ENCODE measurements at regions not wholly inside any gene's neighbourhood (a gene's known extent, or its start where the extent isn't known, plus 50 kb on each side); places are given as distances from the start of the nearest gene placed in this dataset.

DNA sequence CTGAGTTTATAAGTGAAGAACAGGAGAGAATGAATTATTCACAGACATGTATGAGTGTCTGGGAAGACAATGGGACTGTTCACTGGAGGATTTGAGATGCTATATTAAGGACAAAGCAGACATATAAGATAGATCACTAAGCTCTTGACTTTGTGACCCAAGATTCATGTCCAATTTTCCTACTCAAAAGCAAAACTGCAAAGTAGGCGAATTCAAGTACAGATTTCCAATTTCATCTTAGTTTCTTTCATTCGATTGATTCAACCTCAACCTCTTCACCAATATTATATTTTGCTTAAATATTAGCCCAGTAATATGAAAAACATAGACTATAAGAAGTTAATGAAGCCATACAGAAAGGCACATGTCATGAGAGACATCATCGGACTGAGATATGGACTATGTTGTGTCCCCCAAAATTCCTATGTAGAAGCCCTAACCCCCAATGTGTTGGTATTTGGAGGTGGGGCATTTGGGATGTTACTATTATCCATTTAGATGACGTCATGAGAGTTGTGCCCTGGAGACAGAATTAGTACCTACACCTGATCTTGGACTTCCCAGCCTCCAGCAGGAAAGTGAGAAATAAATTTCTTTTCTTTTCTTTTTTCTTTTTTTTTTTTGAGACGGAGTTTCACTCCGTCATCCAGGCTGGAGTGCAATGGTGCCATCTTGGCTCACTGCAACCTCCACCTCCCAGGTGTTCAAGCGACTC is 353.7 kb upstream of the AKR1E2 start:
- no peak for ATAC-seq
- intact Hi-C loops (cut with micrococcal nuclease), result no loop called here
- no peak for DNase-seq
- Mint-ChIP-seq H3K4me1 (no peaks in the 10 kb centered on the region), H3K27me3 (ENCODE audit: low read depth in 2 of 2) (peaks cover 9 to 16% of the 10 kb centered on the region in 2 donors), H3K9me3 (no peaks in the 10 kb centered on the region), H3K27ac (no peak overlapping the region), H3K36me3 (no peaks in the 10 kb centered on the region), H3K4me3 (no peak overlapping the region)
- Histone ChIP-seq H3K27me3 (ENCODE audit: control insufficient read depth, insufficient read depth, low read length) (peaks cover 4% of the 10 kb centered on the region), H3K27ac (ENCODE audit: low read length) (no peak overlapping the region), H3K4me1 (ENCODE audit: control insufficient read depth, insufficient read depth, low read length) (no peaks in the 10 kb centered on the region), H3K9me3 (ENCODE audit: control insufficient read depth, insufficient read depth, low read length) (no peaks in the 10 kb centered on the region), H3K36me3 (ENCODE audit: control insufficient read depth, insufficient read depth, low read length) (no peaks in the 10 kb centered on the region), H3K4me3 (ENCODE audit: low read length) (no peak overlapping the region)
- no peak for TF ChIP-seq CTCF (IDR thresholded peaks at IDR 0.05)
- WGBS (ENCODE audit: insufficient coverage), result 93% methylated on average over 6 of the region's 7 CpGs

DNA sequence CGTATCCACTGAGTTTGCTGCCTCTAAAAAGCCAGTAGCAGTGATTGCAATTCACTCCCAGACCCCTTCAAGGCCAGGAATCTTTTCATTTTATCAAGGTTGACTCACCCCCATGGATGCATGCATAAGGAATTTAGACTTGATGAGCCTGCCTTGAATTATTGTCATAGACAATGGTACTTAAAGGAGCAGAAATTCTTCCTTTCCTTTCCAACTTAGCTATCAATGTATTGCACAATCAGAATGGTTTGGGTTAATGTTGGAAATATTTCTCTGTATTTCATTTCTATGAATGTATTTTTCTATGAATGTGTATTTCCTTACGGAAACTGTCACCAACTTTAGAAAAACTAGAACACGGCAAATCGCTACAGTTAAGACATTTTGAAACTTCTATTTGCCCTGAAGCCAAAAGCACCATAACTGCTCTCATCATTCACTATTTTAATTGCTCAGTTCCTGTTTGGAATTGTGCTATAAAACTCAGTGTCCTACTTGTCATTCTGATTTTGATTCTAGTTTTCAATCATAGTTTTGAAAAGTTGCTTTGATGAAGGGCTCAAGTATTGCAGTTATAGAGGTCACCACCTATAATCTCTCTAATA is 355.7 kb upstream of the AKR1E2 start:
- no peaks in the 10 kb centered on the region for H3K9me3 ChIP-seq (ENCODE audit: control insufficient read depth, insufficient read depth, low read length)
- no peaks in the 10 kb centered on the region for H3K36me3 ChIP-seq (ENCODE audit: control insufficient read depth, insufficient read depth, low read length)
- no peak overlapping the region for H3K4me3 ChIP-seq (ENCODE audit: low read length)
- no peak for TF ChIP-seq CTCF (IDR thresholded peaks at IDR 0.05)
- Mint-ChIP-seq H3K27ac (no peak overlapping the region), H3K4me3 (no peak overlapping the region), H3K9me3 (no peaks in the 10 kb centered on the region), H3K36me3 (no peaks in the 10 kb centered on the region), H3K27me3 (ENCODE audit: low read depth in 2 of 2) (peaks cover 15 to 19% of the 10 kb centered on the region in 2 donors), H3K4me1 (no peaks in the 10 kb centered on the region)
- WGBS (ENCODE audit: insufficient coverage), result 76% methylated on average over 4 of the region's 4 CpGs
- H3K27ac ChIP-seq (ENCODE audit: low read length), result no peak overlapping the region
- H3K27me3 ChIP-seq (ENCODE audit: control insufficient read depth, insufficient read depth, low read length), result peaks cover 4% of the 10 kb centered on the region
- no peaks in the 10 kb centered on the region for H3K4me1 ChIP-seq (ENCODE audit: control insufficient read depth, insufficient read depth, low read length)
- intact Hi-C loops (cut with micrococcal nuclease), result no loop called here
- no peak for DNase-seq
- ATAC-seq, result no peak

DNA sequence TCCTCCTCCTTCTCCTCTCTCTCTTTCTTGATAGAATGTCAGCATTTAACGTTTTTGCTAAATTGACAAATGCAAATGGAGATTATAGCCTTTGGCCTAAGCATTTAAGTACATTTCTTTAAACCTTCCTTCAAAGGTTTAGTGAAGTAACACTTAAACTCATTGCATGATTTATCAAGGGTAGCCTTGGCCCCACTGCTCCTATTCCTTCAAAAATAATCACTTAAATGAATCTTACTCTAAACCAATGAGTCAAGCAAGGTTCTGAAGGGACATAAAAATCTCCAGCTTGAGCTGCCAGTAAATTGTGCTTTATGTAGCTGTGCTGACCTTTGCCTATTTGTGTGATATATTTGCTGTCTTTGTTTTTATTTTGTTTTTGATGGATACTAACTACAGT is 358.5 kb upstream of the AKR1E2 start:
- 50% methylated on average over 1 of the region's 1 CpG for WGBS (ENCODE audit: insufficient coverage)

More for the DNA sequence above, 358.5 kb upstream of the AKR1E2 start:
- H3K4me1 Mint-ChIP-seq, result no peaks in the 10 kb centered on the region
- ATAC-seq (no peak), DNase-seq (no peak)
- Histone ChIP-seq H3K4me3 (ENCODE audit: low read length) (no peak overlapping the region), H3K4me1 (ENCODE audit: control insufficient read depth, insufficient read depth, low read length) (no peaks in the 10 kb centered on the region), H3K27ac (ENCODE audit: low read length) (no peak overlapping the region), H3K9me3 (ENCODE audit: control insufficient read depth, insufficient read depth, low read length) (no peaks in the 10 kb centered on the region), H3K27me3 (ENCODE audit: control insufficient read depth, insufficient read depth, low read length) (peaks cover 4% of the 10 kb centered on the region), H3K36me3 (ENCODE audit: control insufficient read depth, insufficient read depth, low read length) (no peaks in the 10 kb centered on the region)
- intact Hi-C loops (cut with micrococcal nuclease), result no loop called here
- no peak for TF ChIP-seq CTCF (IDR thresholded peaks at IDR 0.05)
- H3K9me3 Mint-ChIP-seq, result no peaks in the 10 kb centered on the region
- H3K36me3 Mint-ChIP-seq, result no peaks in the 10 kb centered on the region
- H3K27ac Mint-ChIP-seq, result no peak overlapping the region
- H3K4me3 Mint-ChIP-seq, result no peak overlapping the region
- H3K27me3 Mint-ChIP-seq (ENCODE audit: low read depth in 2 of 2), result peaks cover 12 to 33% of the 10 kb centered on the region in 2 donors

Data from natural killer cell (primary cell).